ENCODE measurements at regions not wholly inside any gene's neighbourhood (a gene's known extent, or its start where the extent isn't known, plus 50 kb on each side); places are given as distances from the start of the nearest gene placed in this dataset.
"Not testable (repeated sequence)": the region's sequence is repeated elsewhere in the genome, so short reads cannot be mapped to it uniquely, and the experiment has no call there.

DNA sequence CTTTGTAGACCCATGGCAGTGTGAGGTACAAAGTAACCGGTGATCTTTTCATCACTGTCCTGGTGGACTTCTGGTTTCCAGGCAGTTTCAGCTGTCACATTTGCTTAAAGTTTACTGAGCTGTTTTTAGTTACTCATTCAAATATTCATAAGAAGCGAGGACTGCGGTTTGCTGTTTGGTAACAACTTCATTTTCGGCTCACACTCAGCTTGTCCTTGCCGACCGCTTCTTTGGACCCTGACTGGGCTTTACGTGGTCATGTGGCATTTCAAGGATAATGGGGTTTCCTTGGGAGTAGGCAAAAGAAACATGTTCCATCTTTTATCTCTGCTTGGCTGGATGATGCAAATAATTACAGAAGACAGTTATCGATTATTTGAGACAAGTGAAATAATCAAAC, 350.7 kb downstream of the PAX3 start:
- no peaks in the 10 kb centered on the region for H3F3A ChIP-seq (ENCODE audit: insufficient read depth, low read length)
- TF ChIP-seq, protein P1, sequence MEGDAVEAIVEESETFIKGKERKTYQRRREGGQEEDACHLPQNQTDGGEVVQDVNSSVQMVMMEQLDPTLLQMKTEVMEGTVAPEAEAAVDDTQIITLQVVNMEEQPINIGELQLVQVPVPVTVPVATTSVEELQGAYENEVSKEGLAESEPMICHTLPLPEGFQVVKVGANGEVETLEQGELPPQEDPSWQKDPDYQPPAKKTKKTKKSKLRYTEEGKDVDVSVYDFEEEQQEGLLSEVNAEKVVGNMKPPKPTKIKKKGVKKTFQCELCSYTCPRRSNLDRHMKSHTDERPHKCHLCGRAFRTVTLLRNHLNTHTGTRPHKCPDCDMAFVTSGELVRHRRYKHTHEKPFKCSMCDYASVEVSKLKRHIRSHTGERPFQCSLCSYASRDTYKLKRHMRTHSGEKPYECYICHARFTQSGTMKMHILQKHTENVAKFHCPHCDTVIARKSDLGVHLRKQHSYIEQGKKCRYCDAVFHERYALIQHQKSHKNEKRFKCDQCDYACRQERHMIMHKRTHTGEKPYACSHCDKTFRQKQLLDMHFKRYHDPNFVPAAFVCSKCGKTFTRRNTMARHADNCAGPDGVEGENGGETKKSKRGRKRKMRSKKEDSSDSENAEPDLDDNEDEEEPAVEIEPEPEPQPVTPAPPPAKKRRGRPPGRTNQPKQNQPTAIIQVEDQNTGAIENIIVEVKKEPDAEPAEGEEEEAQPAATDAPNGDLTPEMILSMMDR (IDR thresholded peaks at IDR 0.05; ENCODE audit: low read length), result no peak
- no peak for TF ChIP-seq EZH2 (IDR thresholded peaks at IDR 0.05; ENCODE audit: borderline replicate concordance, low read length)
- no peaks in the 10 kb centered on the region for H3K36me3 ChIP-seq (ENCODE audit: insufficient read depth, low read length)
- H3K27me3 ChIP-seq (ENCODE audit: insufficient read depth, low read length), result no peaks in the 10 kb centered on the region
- no peak overlapping the region for H3K4me2 ChIP-seq (ENCODE audit: low read length)
- no peaks in the 10 kb centered on the region for H3K9me2 ChIP-seq (ENCODE audit: low read depth, low read length)
- H3K79me2 ChIP-seq (ENCODE audit: insufficient read depth, low read length), result no peaks in the 10 kb centered on the region
- no peaks in the 10 kb centered on the region for H3K9me3 ChIP-seq (ENCODE audit: low read length)
- H2AFZ ChIP-seq (ENCODE audit: low read length), result no peak overlapping the region
- no peak overlapping the region for H3K9ac ChIP-seq (ENCODE audit: low read length)
- H4K20me1 ChIP-seq (ENCODE audit: insufficient read depth, low read length), result no peaks in the 10 kb centered on the region
- no peak overlapping the region for H3K27ac ChIP-seq (ENCODE audit: low read depth, low read length, poor library complexity, severe bottlenecking)
- H3K4me3 ChIP-seq (ENCODE audit: low read depth, low read length, poor library complexity, severe bottlenecking), result no peak overlapping the region
- H3K4me1 ChIP-seq (ENCODE audit: insufficient read depth, low read length, severe bottlenecking), result no peaks in the 10 kb centered on the region

DNA sequence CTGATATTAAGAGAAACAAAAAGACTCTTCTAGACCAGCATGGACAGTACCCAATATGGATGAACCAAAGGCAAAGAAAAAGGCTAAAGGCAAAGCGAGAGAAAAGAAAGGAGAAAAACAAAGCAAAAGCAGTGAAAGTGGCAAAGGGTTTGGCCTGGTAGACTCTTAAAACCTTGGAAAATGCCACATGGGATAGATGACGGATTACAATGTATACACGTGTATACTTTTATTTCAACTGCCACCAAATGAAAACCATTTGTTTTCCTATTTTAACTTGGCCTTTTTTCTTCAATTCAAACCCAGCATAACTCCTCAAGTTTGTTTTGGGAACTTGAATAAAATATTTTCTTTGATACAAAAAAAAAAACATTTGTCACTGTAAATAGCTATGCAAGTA, 354.3 kb downstream of the PAX3 start:
- H3F3A ChIP-seq (ENCODE audit: insufficient read depth, low read length); H3K9me3 ChIP-seq (ENCODE audit: low read length); H3K4me1 ChIP-seq (ENCODE audit: insufficient read depth, low read length, severe bottlenecking); H3K9me2 ChIP-seq (ENCODE audit: low read depth, low read length); H3K79me2 ChIP-seq (ENCODE audit: insufficient read depth, low read length); H3K27ac ChIP-seq (ENCODE audit: low read depth, low read length, poor library complexity, severe bottlenecking); H3K4me2 ChIP-seq (ENCODE audit: low read length); H3K4me3 ChIP-seq (ENCODE audit: low read depth, low read length, poor library complexity, severe bottlenecking); H4K20me1 ChIP-seq (ENCODE audit: insufficient read depth, low read length); H2AFZ ChIP-seq (ENCODE audit: low read length); H3K9ac ChIP-seq (ENCODE audit: low read length); H3K27me3 ChIP-seq (ENCODE audit: insufficient read depth, low read length); H3K36me3 ChIP-seq (ENCODE audit: insufficient read depth, low read length): not testable (repeated sequence)

GRCh38 chr2:221943076-221943810, 355.6 kb downstream of the PAX3 start:
- no peaks in the 10 kb centered on the region for H3F3A ChIP-seq (ENCODE audit: insufficient read depth, low read length)
- H3K4me2 ChIP-seq (ENCODE audit: low read length), result no peak overlapping the region
- H2AFZ ChIP-seq (ENCODE audit: low read length), result no peak overlapping the region
- H3K9me2 ChIP-seq (ENCODE audit: low read depth, low read length), result no peaks in the 10 kb centered on the region
- no peaks in the 10 kb centered on the region for H3K36me3 ChIP-seq (ENCODE audit: insufficient read depth, low read length)
- no peak for TF ChIP-seq EZH2 (IDR thresholded peaks at IDR 0.05; ENCODE audit: borderline replicate concordance, low read length)
- TF ChIP-seq, protein P1 (IDR thresholded peaks at IDR 0.05; ENCODE audit: low read length), result no peak
- H3K9ac ChIP-seq (ENCODE audit: low read length), result no peak overlapping the region
- H3K4me3 ChIP-seq (ENCODE audit: low read depth, low read length, poor library complexity, severe bottlenecking), result no peak overlapping the region
- H3K4me1 ChIP-seq (ENCODE audit: insufficient read depth, low read length, severe bottlenecking), result no peaks in the 10 kb centered on the region
- H3K9me3 ChIP-seq (ENCODE audit: low read length), result no peaks in the 10 kb centered on the region
- no peak overlapping the region for H3K27ac ChIP-seq (ENCODE audit: low read depth, low read length, poor library complexity, severe bottlenecking)
- no peaks in the 10 kb centered on the region for H4K20me1 ChIP-seq (ENCODE audit: insufficient read depth, low read length)
- H3K27me3 ChIP-seq (ENCODE audit: insufficient read depth, low read length), result no peaks in the 10 kb centered on the region
- no peaks in the 10 kb centered on the region for H3K79me2 ChIP-seq (ENCODE audit: insufficient read depth, low read length)
